ENCODE measurements at regions not wholly inside any gene's neighbourhood (a gene's known extent, or its start where the extent isn't known, plus 50 kb on each side); places are given as distances from the start of the nearest gene placed in this dataset.

DNA sequence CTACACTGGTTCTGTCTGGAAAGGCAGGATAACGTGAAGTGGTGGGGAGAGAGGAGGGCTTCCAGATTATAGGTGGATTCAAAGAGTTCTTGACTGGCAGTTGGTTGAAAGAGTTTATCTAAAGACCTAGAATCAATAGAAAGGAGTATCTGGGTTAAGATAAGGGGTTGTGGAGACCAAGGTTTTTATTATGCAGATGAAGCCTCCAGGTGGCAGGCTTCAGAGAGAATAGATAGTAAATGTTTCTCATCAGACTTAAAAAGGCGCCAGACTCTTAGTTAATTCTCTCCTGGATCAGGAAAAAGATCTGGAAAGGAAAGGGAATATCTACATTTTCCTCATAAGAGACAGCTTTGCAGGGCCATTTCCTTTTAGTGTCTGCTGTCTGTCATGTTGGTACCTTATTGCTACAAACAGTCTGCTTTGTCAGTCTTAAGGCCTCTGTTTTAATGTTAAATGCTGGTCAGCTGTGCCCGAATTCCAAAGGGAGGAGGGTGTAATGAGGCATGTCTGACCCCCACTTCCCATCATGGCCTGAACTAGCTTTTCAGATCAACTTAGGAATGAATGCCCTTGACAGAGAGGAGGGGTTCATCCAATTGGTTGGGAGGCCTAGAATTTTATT lies 401.3 kb downstream of the FUT8 start:
- H3K27me3 ChIP-seq: no peaks in the 10 kb centered on the region
- peaks cover 0 to 4% (median 0%) of the 10 kb centered on the region in 12 donors for H3K9me3 ChIP-seq
- 62 to 71% (median 67%) methylated on average over 3 of the region's 3 CpGs for WGBS, 4 donors
- no peak for TF ChIP-seq POLR2A (IDR thresholded peaks at IDR 0.05)
- TF ChIP-seq, protein P1, sequence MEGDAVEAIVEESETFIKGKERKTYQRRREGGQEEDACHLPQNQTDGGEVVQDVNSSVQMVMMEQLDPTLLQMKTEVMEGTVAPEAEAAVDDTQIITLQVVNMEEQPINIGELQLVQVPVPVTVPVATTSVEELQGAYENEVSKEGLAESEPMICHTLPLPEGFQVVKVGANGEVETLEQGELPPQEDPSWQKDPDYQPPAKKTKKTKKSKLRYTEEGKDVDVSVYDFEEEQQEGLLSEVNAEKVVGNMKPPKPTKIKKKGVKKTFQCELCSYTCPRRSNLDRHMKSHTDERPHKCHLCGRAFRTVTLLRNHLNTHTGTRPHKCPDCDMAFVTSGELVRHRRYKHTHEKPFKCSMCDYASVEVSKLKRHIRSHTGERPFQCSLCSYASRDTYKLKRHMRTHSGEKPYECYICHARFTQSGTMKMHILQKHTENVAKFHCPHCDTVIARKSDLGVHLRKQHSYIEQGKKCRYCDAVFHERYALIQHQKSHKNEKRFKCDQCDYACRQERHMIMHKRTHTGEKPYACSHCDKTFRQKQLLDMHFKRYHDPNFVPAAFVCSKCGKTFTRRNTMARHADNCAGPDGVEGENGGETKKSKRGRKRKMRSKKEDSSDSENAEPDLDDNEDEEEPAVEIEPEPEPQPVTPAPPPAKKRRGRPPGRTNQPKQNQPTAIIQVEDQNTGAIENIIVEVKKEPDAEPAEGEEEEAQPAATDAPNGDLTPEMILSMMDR (IDR thresholded peaks at IDR 0.05): no peak
- H3K4me3 ChIP-seq: no peak overlapping the region
- H3K27ac ChIP-seq: no peak overlapping the region
- no peak for ATAC-seq
- no peak for DNase-seq
- H3K36me3 ChIP-seq: no peaks in the 10 kb centered on the region
- intact Hi-C loops (cut with DNase I): no loop called here
- H3K4me1 ChIP-seq: no peaks in the 10 kb centered on the region

- Histone ChIP-seq H3K4me1 (no peaks in the 10 kb centered on the region), H3K36me3 (no peaks in the 10 kb centered on the region), H3K4me3 (no peak overlapping the region), H3K27me3 (peaks cover 0 to 6% (median 0%) of the 10 kb centered on the region in 9 donors), H3K9me3 (no peaks in the 10 kb centered on the region), H3K27ac (no peak overlapping the region)
- intact Hi-C loops (cut with DNase I): no loop called here
- ATAC-seq (no peak), DNase-seq (no peak)
- WGBS, 4 donors: 88 to 92% (median 91%) methylated on average over 4 of the region's 4 CpGs
- TF ChIP-seq, protein P1 (IDR thresholded peaks at IDR 0.05): no peak
- no peak for TF ChIP-seq POLR2A (IDR thresholded peaks at IDR 0.05)
These were observed 402.6 kb downstream of the FUT8 start for GRCh38 chr14:65815127-65815526.

GRCh38 chr14:65817011-65817410 lies 404.5 kb downstream of the FUT8 start:
- WGBS, 4 donors: 88 to 100% (median 96%) methylated on average over 1 of the region's 1 CpG
- peaks cover 0 to 7% (median 0%) of the 10 kb centered on the region in 9 donors for H3K27me3 ChIP-seq
- ATAC-seq (no peak), DNase-seq (no peak)
- no peak overlapping the region for H3K27ac ChIP-seq
- intact Hi-C loops (cut with DNase I): no loop called here
- no peak for TF ChIP-seq POLR2A (IDR thresholded peaks at IDR 0.05)
- no peaks in the 10 kb centered on the region for H3K36me3 ChIP-seq
- no peak overlapping the region for H3K4me3 ChIP-seq
- H3K9me3 ChIP-seq: no peaks in the 10 kb centered on the region
- no peaks in the 10 kb centered on the region for H3K4me1 ChIP-seq

DNA sequence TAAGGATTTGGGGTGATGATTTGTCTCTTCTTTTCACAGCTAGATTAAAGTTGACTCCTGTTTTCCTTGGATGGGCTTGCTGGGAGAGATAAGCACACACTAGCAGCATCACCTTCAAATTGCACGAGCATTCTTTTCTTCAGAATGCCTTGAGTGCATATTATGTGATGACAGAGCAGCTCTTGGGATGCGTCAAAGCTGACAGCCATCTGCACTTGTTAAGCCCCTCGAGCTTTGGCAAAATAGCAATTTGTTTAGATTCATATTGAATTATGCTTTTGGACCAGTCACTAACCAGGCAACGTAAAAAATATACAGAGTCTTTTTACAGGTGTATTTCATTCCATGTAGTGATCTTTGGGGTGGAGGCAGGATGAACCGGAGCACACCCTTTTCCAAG lies 407.0 kb downstream of the FUT8 start:
- no peaks in the 10 kb centered on the region for H3K4me1 ChIP-seq
- intact Hi-C loops (cut with DNase I): no loop called here
- no peaks in the 10 kb centered on the region for H3K9me3 ChIP-seq

More for the DNA sequence above, 407.0 kb downstream of the FUT8 start:
- H3K27me3 ChIP-seq: peaks cover 0 to 7% (median 0%) of the 10 kb centered on the region in 9 donors
- H3K27ac ChIP-seq: no peak overlapping the region
- WGBS, 4 donors: 45 to 54% (median 51%) methylated on average over 5 of the region's 5 CpGs
- ATAC-seq (no peak), DNase-seq (no peak)
- no peaks in the 10 kb centered on the region for H3K36me3 ChIP-seq
- TF ChIP-seq, protein P1 (IDR thresholded peaks at IDR 0.05): no peak
- no peak for TF ChIP-seq POLR2A (IDR thresholded peaks at IDR 0.05)
- H3K4me3 ChIP-seq: no peak overlapping the region
